A673 (cell line): ENCODE measurements at regions not wholly inside any gene's neighbourhood (a gene's known extent, or its start where the extent isn't known, plus 50 kb on each side); places are given as distances from the start of the nearest gene placed in this dataset.

ENCODE experiments used
- BruUV-seq: library from RNA; stranded (reverse); fragments of 400-500 nt; replicated peaks from 2 replicates; lab custom pipeline; 2021; lab: Mats Ljungman, UMichigan
- CTCF ChIA-PET: fragments of 300-600 bp; sonication (Branson Sonifier 250); formaldehyde crosslinking; loops from one replicate; lab custom pipeline; 2022; ENCODE audit warnings: antibody characterized with exemption; lab: Charles Lee
- POLR2A ChIA-PET: fragments of 300-600 bp; sonication (Branson Sonifier 250); formaldehyde crosslinking; loops from one replicate; lab custom pipeline; 2022; ENCODE audit warnings: antibody characterized with exemption; ENCODE audit not compliant: low non-redundant PET; lab: Charles Lee
- DNase-seq: peaks from one replicate; pipeline ENCODE4 v3.0.0-alpha.2; 2015; ENCODE audit warnings: low spot score
- H3K27ac ChIP-seq: fragments of 200-600 bp; sonication (generic); 2 replicates; pipeline ENCODE4 v1.5.1; 2016; ENCODE audit warnings: mixed run types, low read depth, mild to moderate bottlenecking, mixed read lengths, antibody characterized with exemption, low read length; ENCODE audit not compliant: poor library complexity, severe bottlenecking
- H3K27me3 ChIP-seq: fragments of 200-600 bp; sonication (generic); replicated peaks from 2 replicates; pipeline ENCODE4 v1.6.1; 2017; ENCODE audit warnings: mixed run types, low read depth, mild to moderate bottlenecking, mixed read lengths, antibody characterized with exemption, low read length; ENCODE audit not compliant: insufficient read depth, poor library complexity
- H3K36me3 ChIP-seq: fragments of 200-600 bp; sonication (generic); 2 replicates; pipeline ENCODE4 v1.6.1; 2016; ENCODE audit warnings: mixed run types, mild to moderate bottlenecking, mixed read lengths, antibody characterized with exemption, low read length; ENCODE audit not compliant: insufficient read depth, poor library complexity, severe bottlenecking
- H3K4me1 ChIP-seq: fragments of 200-600 bp; sonication (generic); 2 replicates; pipeline ENCODE4 v1.6.1; 2017; ENCODE audit warnings: mixed run types, mild to moderate bottlenecking, mixed read lengths, antibody characterized with exemption, low read length; ENCODE audit not compliant: insufficient read depth, poor library complexity, severe bottlenecking
- H3K4me3 ChIP-seq: fragments of 200-600 bp; sonication (generic); 2 replicates; pipeline ENCODE4 v1.5.1; 2016; ENCODE audit warnings: low read depth, mixed run types, mild to moderate bottlenecking, mixed read lengths, low read length; ENCODE audit not compliant: poor library complexity, severe bottlenecking
- H3K9me3 ChIP-seq: fragments of 200-600 bp; sonication (generic); 2 replicates; pipeline ENCODE4 v1.6.1; 2016; ENCODE audit warnings: mixed run types, low read depth, mild to moderate bottlenecking, mixed read lengths, antibody characterized with exemption, low read length; ENCODE audit not compliant: poor library complexity, severe bottlenecking
- EZH2 ChIP-seq: fragments of 200-600 bp; sonication (generic); IDR thresholded peaks from 2 replicates; pipeline ENCODE4 v1.6.1; 2017; ENCODE audit warnings: borderline replicate concordance, low read depth, mild to moderate bottlenecking, mixed read lengths, antibody characterized with exemption, low read length; ENCODE audit not compliant: poor library complexity, severe bottlenecking
- intact Hi-C: fragments of 100-400 bp; cut with micrococcal nuclease; formaldehyde crosslinking; loops from one replicate; pipeline ENCODE4 v1.10.0; 2022; ENCODE audit not compliant: unreplicated experiment
- TF ChIP-seq, protein P1 (sequence below): fragments of 300-800, 200-600 bp; sonication (generic); conservative IDR thresholded peaks from 2 replicates; pipeline ENCODE4 v1.5.1; 2017; ENCODE audit warnings: low read depth, mild to moderate bottlenecking, antibody characterized with exemption, low read length, moderate library complexity, mixed read lengths

DNA sequence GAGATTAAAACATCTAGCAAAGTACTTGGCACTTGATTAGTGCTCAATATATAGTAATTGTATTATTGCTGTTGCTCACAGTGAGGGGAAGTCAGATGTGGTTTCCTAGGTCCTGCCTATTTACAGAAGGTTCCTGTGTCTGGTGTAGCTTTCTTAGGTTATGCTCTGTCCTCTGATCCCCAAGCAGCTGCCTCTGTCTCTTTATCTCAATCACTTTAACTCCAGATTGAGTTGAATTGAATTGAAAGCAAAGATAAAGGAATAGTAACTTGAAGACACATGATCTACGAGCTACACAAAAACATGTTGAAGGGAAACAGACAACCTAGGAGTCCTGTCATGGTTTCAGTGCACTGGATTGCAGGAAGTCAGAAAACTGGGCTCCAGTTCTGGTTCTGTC, 113.9 kb upstream of the ADAMTSL1 start:
- H3K4me1 ChIP-seq, result no peaks in the 10 kb centered on the region
- no peaks in the 10 kb centered on the region for H3K9me3 ChIP-seq
- ChIA-PET POLR2A (no interaction called here), CTCF (no interaction called here)
- H3K27ac ChIP-seq, result no peak overlapping the region
- no peaks in the 10 kb centered on the region for H3K27me3 ChIP-seq
- H3K36me3 ChIP-seq, result no peaks in the 10 kb centered on the region
- DNase-seq, result no peak
- no TSS peak for BruUV-seq
- no peak overlapping the region for H3K4me3 ChIP-seq
- TF ChIP-seq, protein P1, sequence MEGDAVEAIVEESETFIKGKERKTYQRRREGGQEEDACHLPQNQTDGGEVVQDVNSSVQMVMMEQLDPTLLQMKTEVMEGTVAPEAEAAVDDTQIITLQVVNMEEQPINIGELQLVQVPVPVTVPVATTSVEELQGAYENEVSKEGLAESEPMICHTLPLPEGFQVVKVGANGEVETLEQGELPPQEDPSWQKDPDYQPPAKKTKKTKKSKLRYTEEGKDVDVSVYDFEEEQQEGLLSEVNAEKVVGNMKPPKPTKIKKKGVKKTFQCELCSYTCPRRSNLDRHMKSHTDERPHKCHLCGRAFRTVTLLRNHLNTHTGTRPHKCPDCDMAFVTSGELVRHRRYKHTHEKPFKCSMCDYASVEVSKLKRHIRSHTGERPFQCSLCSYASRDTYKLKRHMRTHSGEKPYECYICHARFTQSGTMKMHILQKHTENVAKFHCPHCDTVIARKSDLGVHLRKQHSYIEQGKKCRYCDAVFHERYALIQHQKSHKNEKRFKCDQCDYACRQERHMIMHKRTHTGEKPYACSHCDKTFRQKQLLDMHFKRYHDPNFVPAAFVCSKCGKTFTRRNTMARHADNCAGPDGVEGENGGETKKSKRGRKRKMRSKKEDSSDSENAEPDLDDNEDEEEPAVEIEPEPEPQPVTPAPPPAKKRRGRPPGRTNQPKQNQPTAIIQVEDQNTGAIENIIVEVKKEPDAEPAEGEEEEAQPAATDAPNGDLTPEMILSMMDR, result no peak
- TF ChIP-seq EZH2, result no peak
- intact Hi-C loops, result no loop called here

GRCh38 chr9:18361646-18362045, 112.3 kb upstream of the ADAMTSL1 start:
- TF ChIP-seq EZH2, result no peak
- TF ChIP-seq, protein P1, result no peak
- intact Hi-C loops, result no loop called here
- no peak overlapping the region for H3K4me3 ChIP-seq
- H3K4me1 ChIP-seq, result no peaks in the 10 kb centered on the region
- no peaks in the 10 kb centered on the region for H3K27me3 ChIP-seq
- H3K27ac ChIP-seq, result no peak overlapping the region
- POLR2A ChIA-PET, result no interaction called here
- H3K9me3 ChIP-seq, result no peaks in the 10 kb centered on the region
- CTCF ChIA-PET, result no interaction called here
- DNase-seq, result no peak
- H3K36me3 ChIP-seq, result no peaks in the 10 kb centered on the region
- BruUV-seq, result no TSS peak

GRCh38 chr9:18362166-18362565, 111.8 kb upstream of the ADAMTSL1 start:
- ChIA-PET CTCF (no interaction called here), POLR2A (no interaction called here)
- no peak for DNase-seq
- Histone ChIP-seq H3K27me3 (no peaks in the 10 kb centered on the region), H3K27ac (no peak overlapping the region), H3K36me3 (no peaks in the 10 kb centered on the region), H3K9me3 (no peaks in the 10 kb centered on the region), H3K4me1 (no peaks in the 10 kb centered on the region), H3K4me3 (no peak overlapping the region)
- no peak for TF ChIP-seq EZH2
- BruUV-seq, result no TSS peak
- intact Hi-C loops, result no loop called here
